GM18526 (cell line): ENCODE measurements at regions not wholly inside any gene's neighbourhood (a gene's known extent, or its start where the extent isn't known, plus 50 kb on each side); places are given as distances from the start of the nearest gene placed in this dataset.

Experiments used
- POLR2A ChIP-seq: IDR thresholded peaks from 3 replicates; pipeline ENCODE4 v1.6.1; 2011; ENCODE audit not compliant: insufficient read length; ENCODE audit errors: extremely low read depth

DNA sequence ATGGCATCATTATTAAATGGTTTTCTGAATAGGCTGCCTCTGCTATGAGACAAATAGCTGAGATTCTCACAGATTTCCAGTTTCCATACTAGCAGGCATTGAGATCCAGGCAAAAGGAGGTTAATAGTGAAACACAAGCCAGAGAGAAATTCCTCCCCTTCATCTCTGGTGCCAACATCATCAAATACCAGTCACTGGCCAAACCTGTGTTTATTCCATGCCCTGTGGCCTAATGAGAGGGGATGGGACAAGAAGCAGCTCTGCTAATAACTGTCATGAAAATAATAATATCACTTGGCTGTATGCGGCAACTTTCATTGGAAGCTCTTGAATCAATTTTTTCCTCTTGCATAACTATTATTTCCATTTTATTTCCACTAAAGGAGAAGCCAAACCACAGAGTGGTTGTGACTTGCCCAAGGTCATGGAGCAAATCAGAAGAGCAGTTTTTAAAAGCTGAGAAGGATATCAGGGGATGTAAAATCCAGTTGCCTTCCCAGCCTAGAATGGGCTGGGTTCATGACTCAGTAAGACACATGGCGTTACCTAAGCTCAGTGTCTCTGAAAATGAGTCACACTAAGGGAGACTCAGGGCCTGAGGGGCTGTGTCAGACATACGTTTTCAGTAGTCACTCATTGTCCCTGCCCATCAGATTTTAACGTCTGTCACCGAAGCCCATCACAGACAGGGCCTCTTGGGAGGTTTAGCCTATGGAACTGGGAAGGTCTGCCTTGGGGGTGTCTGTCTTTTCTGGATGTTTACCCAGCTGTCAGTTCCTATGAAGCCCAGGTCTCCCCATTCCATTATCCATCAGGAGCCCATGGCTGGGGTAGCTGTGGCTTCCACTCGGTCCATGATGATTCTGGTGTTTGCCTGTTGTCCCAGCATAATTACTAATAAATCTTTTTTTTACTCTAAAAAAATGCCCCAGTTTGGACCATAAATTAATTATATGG lies 208.8 kb upstream of the EEA1 start:
- no peak for TF ChIP-seq POLR2A

DNA sequence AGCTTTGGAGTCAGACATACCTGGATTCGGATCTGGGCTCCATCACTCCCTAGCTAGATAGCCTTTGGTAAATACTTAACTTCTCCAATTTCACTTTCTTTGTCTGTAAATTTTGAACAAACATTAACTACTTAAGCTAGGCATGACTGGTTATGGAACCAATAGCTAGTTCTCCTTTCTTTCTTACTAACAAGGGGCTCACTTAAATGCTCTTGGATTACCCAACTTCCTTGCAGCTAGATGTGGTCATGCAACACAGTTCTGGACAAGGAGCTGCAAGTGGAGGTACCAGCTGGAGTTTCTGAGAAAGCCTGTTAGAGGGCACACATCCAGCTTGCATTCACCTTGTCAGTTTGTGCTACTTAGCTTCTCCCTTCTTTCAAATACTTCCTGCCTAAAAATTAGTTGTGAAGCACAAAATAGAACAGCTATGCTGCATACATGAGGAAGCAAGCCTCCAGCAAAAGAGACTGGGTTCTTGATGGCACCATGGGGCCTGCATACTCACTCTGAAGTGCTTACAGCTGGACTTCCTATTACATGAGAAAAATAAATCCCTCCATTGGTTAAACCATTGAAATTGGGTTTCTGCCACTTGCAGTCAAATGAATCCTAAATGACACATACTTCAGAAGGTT lies 210.1 kb upstream of the EEA1 start:
- no peak for TF ChIP-seq POLR2A

DNA sequence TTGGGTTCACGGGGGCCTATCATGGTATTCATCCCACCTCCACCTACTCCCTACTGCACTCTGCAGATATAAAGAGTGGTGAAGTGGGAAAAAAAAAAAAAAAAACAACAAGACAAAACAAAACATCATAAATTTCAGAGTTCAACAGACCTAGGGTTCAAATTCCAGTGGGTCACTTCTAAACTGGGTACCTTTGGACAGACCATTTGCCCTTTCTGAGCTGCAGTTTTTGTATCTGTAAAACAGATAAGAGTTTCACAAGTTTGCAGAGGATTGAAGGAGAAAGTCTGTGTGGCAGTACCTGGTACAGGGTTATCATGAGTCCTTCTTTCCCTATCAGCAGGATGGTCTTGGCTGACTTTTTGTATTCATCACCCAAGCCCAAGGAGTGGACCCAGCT lies 211.2 kb upstream of the EEA1 start:
- no peak for TF ChIP-seq POLR2A

DNA sequence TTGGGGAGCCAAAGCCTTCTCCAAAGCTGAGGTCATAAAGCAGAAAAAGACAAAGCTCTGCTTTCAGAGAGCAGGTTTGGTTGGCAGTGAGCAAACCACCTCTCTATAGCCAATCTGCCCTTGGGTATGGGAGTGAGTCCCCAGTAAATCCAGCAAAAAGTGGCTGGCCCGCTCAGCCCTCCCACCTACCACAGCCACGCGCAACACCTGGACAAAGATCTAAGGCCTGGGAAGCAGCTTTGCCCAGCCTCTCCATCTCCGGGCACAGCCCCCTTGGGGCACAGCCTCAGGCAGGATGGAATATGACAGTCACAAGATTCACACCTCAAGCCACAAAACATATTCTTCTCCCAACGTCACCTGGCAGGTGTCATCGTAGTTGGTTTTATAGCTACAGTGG lies 211.7 kb upstream of the EEA1 start:
- no peak for TF ChIP-seq POLR2A

DNA sequence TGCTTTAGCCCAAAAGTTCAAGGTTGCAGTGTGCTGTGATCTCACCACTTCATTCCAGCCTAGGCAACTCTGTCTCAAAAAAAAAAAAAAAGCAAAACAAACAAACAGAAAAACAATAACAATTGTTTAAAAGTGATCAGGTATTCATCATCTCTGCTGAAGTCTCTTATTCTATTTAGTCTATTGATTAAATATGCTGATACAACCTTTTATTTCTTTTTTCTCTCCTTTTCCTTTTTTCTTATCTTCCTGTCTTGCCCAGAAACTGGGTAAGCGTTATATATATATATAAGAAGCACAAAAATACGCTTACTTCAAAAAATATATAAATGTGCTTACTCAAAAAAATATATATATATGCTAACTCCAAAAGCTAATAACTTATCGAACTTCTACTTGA lies 213.8 kb upstream of the EEA1 start:
- no peak for TF ChIP-seq POLR2A

DNA sequence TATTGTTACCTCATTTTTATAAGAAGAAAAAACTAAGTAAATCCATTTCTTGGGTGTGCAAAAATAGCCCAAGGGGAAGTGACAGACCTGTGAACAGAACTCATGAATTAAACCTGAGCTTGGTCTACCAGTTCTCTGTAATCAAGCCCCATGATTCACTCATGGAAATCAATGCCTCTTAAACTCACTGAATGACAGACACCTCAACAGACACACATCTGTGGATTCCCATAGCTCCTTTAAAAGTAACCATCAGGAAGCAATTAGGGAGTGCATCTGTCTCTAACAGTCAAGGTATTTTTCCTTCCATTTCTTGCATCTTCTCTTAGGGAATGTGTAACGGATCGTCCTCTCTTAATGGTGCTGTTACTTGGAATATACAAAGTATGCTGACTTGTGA lies 215.0 kb upstream of the EEA1 start:
- no peak for TF ChIP-seq POLR2A

DNA sequence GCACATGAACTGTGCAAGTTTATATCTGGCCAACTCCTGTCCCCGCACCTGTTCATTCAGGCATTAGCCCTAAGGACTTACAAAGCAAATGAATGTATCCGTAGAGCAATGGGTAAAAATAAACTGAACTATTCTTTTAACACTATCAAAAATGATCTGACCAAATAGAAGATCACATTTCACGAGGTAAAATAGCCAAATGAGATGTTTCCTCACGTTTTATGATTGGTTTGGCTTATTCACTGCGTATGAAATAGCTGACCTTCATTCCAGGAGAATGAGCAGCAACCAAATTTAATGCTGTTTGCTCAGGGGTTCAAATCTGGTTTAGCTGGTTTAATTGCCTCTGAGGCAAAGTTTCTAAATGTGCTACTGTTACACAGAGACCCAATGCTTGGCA lies 216.0 kb upstream of the EEA1 start:
- TF ChIP-seq POLR2A: no peak

DNA sequence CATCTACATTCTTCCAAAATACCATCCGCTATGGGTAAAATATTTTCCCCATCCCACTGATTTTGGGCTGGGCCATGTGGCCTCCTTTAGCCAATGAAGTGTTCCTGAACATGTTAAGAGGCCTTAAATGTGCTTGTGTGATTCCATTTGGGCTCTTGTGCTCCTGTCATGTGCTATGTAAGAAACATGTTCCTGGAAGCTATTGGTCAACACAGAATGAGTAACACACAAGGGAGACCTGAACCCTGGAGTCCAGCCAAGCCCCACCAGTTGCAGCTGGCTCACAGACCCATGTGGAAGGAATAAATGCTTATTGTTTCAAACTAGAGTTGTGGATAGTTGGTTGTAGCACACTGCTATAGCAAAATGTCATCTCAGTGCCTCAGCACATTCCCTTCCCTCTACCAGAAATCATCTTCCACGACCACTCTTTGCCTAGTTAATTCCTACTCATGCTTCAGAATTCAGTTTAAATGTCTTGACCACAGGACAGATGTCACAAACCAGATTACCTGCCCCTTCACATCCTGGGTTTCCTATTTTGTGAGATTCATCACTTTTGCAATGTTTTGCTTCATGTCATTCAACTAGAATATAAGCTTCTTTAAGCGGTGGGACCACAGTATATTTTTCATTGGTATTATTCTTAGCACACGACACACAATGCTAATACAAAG lies 217.3 kb upstream of the EEA1 start:
- TF ChIP-seq POLR2A: no peak

DNA sequence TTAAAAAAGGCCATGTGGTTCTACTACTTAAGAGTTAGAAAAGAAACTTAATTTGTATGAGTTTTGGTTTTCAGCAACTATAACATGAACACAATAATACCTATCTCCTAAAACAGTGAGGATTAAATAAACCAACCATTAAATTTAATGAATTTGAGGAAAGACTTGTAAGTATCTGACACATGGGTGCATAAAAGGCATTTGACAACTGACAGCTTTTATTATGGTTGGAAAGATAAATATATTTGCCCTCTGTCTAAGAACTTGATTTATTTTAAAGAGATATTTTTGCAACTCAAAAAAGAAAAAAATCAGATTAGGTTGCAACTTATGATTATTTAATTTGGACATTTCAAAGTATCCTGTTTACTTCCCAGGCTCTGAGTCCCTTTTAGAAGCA lies 217.9 kb upstream of the EEA1 start:
- TF ChIP-seq POLR2A: no peak

DNA sequence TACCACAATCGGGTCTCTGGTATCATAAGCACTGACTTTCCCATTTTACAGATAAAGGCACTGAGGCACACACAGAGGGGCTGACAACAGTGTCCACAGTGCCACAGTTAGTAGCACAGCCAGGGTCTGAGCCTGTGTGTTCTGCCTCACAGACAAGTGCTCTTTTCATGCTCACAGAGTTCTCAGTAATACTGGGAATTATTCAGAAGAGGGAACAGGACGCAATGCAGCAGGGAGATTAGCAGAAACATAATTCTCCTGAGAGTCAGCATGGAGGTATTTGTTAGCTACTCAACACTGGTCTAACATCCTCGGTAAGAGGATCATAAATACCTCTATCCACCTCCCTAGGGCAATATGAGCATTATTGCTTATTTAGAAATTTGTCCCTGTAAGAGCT lies 219.3 kb upstream of the EEA1 start:
- no peak for TF ChIP-seq POLR2A

DNA sequence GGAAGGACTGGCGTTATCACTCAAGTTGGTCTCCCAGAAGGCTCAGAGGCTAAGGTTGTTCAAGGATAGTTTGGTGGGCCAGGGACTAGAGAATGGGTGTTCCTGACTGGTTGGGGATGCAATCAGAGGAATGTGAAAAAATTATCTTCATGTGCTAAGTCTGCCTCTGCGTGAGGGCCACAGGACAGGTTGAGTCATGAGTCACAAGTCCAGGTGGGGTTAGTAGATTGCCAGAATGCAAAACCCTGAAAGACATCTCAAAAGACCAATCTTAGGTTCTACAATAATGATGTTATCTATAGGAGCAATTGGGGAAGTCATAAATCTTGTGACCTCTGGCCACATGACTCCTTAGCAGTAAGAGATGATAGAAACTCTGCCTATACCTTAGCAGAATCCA lies 220.1 kb upstream of the EEA1 start:
- TF ChIP-seq POLR2A: no peak

DNA sequence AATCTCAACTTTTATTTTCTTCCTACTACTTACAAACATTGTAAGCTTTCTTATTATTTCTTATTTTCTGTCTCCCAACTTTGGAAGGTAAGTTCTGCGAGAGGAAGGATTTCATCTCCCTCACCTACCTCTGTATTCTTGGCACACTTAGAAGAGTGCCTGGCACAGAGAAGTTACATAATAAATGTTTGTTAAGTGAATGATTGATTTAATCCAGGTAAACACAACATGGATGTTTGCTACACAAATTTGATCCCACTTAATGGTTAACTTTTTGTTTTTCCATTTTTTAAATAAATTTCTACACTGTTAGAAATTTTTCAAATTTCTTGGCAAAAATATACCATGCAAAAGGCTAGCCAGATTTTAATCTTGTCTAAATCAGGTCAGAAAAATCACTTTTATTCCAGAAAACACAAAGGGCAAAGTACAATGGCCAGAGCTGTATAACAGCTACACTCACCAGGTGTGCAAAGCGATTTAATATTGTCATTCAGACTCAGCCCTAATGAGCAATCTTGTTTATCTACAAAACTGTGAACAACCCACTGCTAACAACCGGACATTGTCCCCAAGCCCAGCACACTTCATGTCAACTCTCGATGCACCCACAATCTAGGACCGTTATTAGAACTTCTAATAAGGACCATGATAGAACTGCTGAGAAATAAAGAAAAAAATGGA lies 222.1 kb upstream of the EEA1 start:
- no peak for TF ChIP-seq POLR2A

DNA sequence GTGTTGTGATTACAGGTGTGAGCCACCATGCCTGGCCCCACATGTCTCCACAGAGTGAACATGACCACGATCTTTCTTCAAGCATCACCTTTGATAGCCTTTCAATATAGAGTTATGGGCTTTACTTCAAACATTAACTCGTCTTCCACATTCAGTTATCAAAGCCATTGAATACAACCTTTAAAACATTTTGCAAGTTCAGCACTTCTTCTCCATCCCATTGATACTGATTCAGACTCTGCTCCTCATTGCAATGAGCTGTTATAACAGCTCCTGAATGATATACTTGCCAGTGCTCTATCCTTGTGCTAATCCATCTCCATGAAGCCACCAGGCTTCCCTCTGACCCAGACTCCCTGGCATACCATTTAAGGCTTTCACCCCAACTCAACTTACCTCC lies 223.5 kb upstream of the EEA1 start:
- no peak for TF ChIP-seq POLR2A

DNA sequence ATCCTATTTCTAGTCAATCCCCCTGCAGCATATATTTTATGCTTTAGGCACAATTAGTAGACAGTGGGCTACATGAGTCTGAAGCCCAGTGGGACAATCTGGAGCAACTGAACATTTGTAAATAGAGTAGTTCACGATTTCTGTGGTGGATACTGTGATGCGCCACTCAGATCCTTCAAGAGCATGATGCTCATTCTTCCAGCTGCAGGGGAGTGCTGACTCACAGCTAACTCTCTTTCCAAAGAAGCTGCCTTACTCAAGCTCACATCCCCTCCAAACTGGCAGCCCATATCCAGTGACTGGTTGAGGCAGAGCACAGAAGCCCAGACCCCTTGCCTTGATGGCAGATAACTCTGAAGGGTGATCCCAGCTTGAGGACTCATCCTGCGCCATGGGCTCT lies 224.2 kb upstream of the EEA1 start:
- TF ChIP-seq POLR2A: no peak

DNA sequence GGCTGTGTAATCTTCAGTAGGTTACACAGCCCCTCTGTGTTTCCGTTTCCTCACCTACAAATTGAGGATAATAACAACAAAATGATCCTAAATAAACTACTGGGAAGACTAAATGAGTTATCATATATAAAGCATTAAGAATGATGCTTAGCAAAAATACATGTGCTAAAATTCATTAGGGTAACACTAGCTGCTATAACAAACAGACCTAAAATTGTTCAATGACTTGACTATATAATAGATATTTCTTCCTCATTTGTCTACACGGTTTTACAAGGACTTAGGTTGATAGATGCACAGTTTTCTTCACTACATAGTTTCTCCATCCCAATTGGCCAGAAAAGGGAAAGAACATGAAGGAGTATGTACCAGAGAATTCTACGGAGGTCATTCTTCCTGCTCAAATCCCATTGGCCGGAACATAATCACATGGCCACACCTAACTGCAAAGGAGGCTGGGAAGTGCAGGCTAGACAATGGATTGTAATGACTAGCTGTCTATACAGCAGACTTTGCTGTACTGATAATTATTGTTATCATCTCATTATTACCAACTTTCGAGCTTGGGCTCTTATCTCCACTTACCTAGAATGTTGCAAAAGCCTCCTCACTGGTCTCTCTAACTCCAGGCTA lies 223.5 kb upstream of the NUDT4 start:
- no peak for TF ChIP-seq POLR2A
